Lower leg skin (tissue), 4 donors: ENCODE measurements at regions not wholly inside any gene's neighbourhood (a gene's known extent, or its start where the extent isn't known, plus 50 kb on each side); places are given as distances from the start of the nearest gene placed in this dataset.
"Not testable (repeated sequence)": the region's sequence is repeated elsewhere in the genome, so short reads cannot be mapped to it uniquely, and the experiment has no call there.

Experiments
- DNase-seq, 2 donors: peaks; one replicate each; pipeline ENCODE4 v3.0.0-alpha.2; 2019; ENCODE audit warnings: low spot score in 2 of 2
- H3K4me3 ChIP-seq: fragments of 200-600 bp; sonication (generic); 2 replicates; pipeline ENCODE4 v1.5.1; 2017; ENCODE audit warnings: mild to moderate bottlenecking, low read depth; ENCODE audit not compliant: poor library complexity, severe bottlenecking
- POLR2A ChIP-seq, 2 donors: fragments of 450-650 bp; IDR thresholded peaks; one replicate each; pipeline ENCODE4 v1.6.1; 2016 to 2017; ENCODE audit warnings: antibody characterized with exemption in 2 of 2, mild to moderate bottlenecking in 1 of 2, moderate library complexity in 1 of 2
- WGBS, 2 donors: methylation state at CpG; one replicate each; pipeline ENCODE4 v1.1.5; 2018; 5-methylcytosine and 5-hydroxymethylcytosine counted together
- intact Hi-C: fragments of 100-400 bp; cut with DNase I; formaldehyde crosslinking; loops from one replicate; pipeline ENCODE4 v1.15.0; 2023; ENCODE audit warnings: low total_unique reads
- TF ChIP-seq, protein P1 (sequence below), 3 donors: fragments of 450-650 bp; IDR thresholded peaks; one replicate each; pipeline ENCODE4 v1.5.1; 2016; ENCODE audit warnings: antibody characterized with exemption in 3 of 3, mild to moderate bottlenecking in 3 of 3, moderate library complexity in 2 of 3

DNA sequence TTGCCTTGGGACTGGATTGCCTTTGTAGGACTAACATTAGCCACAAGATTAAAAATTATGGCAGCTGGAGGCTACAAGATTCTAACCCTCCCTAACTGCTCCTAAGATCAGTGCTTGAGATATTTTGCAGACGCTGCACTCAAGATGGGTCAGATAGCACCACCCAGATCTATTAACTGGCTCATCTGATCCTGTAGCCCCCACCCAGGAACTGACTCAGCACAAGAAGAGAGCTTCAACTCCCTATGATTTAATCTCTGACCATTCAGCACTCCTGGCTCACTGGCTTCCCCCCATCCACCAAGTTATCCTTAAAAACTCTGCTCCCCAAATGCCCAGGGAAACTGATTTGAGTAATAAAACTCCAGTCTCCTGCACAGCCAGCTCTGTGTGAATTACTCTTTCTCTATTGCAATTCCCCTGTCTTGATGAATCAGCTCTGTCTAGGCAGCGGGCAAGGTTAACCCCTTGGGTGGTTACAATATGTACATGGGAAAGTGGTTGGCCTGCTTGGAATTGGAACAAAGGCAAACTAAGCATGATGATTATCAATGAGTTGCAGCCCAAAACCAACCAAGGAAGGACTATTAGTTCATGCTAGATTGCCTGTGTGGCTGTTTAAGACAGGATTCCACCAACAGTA is 111.3 kb downstream of the OR2B2 start:
- H3K4me3 ChIP-seq: no peak overlapping the region
- WGBS, 2 donors: 69 to 78% methylated on average over 2 of the region's 2 CpGs
- TF ChIP-seq, protein P1, sequence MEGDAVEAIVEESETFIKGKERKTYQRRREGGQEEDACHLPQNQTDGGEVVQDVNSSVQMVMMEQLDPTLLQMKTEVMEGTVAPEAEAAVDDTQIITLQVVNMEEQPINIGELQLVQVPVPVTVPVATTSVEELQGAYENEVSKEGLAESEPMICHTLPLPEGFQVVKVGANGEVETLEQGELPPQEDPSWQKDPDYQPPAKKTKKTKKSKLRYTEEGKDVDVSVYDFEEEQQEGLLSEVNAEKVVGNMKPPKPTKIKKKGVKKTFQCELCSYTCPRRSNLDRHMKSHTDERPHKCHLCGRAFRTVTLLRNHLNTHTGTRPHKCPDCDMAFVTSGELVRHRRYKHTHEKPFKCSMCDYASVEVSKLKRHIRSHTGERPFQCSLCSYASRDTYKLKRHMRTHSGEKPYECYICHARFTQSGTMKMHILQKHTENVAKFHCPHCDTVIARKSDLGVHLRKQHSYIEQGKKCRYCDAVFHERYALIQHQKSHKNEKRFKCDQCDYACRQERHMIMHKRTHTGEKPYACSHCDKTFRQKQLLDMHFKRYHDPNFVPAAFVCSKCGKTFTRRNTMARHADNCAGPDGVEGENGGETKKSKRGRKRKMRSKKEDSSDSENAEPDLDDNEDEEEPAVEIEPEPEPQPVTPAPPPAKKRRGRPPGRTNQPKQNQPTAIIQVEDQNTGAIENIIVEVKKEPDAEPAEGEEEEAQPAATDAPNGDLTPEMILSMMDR (IDR thresholded peaks at IDR 0.05): no peak
- TF ChIP-seq POLR2A (IDR thresholded peaks at IDR 0.05): no peak
- intact Hi-C loops: no loop called here
- DNase-seq: no peak

DNA sequence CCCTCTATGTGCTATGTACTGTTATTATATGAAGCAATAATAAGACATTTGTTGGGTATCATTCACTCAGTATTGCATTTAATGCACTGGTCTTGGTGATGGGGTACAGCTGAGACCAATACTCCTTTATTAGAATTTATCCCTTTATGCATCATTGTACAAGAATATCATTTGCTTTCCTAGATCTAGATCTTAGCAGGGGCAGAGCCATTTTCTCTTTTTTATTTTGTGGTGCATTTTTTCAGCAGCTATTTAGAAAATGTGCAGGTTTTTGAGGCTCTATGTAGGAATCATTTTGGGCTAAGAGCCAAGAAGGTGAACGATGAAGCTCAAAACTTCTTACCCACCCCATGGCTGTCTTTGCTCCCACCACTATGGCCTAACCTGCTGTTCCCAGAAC is 114.2 kb downstream of the OR2B2 start:
- WGBS, 2 donors: 39 to 60% methylated on average over 1 of the region's 1 CpG
- TF ChIP-seq, protein P1 (IDR thresholded peaks at IDR 0.05): no peak
- TF ChIP-seq POLR2A (IDR thresholded peaks at IDR 0.05): no peak
- intact Hi-C loops: no loop called here
- no peak overlapping the region for H3K4me3 ChIP-seq
- no peak for DNase-seq

DNA sequence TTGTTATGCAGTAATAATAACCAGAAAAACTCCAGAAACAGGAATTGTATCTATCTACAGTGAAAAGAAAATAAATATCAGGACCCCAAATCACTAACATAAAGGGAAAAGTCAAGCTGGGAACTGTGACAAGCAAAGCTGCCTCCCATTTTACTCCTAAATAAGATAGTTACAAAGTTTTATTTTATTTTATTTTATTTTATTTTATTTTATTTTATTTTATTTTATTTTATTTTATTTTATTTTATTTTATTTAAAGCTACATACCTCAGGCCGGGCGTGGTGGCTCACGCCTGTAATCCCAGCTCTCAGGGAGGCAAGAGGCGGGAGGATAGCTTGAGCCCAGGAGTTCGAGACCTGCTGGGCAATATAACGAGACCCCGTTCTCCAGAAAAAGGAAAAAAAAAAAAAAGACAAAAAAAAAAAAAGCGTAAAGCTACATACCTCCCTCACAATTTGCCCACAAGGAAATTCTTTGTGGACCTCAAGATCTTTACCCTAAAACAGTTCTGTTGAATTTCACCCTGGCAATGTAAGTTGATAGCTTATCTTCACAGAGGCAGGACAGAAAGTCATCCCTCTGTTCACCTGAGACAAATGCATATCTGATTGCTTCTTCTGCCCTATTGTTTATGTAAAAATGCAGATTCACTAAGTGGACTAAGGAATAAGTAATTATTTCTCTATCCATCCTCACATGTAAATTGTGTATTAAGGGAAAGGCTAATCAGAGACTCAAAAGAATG is 115.3 kb downstream of the OR2B2 start:
- DNase-seq, intact Hi-C loops, H3K4me3 ChIP-seq: not testable (repeated sequence)
- 87 to 88% methylated on average over 8 of the region's 8 CpGs for WGBS, 2 donors

- no peak overlapping the region for H3K4me3 ChIP-seq
- WGBS, 2 donors: 6 to 8% methylated on average over 5 of the region's 5 CpGs
- TF ChIP-seq POLR2A (IDR thresholded peaks at IDR 0.05): no peak
- TF ChIP-seq, protein P1 (IDR thresholded peaks at IDR 0.05): peak in 1 of 3 donors; percentile 63
- intact Hi-C loops: no loop called here
- peak in 1 of 2 donors; percentile 88 for DNase-seq
These were observed 116.3 kb downstream of the OR2B2 start for GRCh38 chr6:27795697-27796494.

DNA sequence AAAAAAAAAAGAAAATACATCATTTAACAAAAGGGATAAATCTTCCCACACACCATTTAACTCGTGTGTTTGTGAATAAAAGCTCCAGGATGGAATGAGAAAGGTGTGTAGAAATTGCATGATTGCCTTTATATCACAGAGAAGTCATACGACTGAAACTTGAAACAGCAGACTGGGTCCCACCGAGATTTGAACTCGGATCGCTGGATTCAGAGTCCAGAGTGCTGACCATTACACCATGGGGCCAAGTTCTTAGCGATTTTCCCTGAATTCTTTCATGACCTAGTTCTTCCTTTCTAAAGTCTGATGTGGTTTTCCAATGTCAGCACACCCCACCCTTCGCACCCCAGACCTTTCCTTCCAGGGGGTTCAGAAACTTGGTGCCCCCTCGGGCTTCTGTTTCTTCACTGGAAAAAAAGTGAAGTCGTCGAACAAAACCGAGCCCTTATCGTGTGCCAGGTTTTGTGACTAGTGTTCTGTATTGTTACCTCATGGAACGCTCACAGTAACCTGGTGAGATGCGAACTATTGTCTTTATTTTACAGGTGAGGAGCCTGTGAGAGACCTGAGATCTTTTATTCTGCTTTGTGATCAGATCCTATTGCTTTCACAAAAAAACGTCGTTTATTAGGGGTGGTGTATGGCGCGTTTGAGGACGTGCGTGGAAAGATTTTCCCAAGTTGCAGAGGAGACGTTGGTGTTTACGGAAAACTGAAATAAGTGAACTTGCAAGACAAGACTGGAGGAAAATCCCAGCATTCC is 120.8 kb downstream of the OR2B2 start:
- DNase-seq: peak in 1 of 2 donors; percentile 49
- H3K4me3 ChIP-seq: peak overlapping the region; percentile 28
- 3% methylated on average over 22 of the region's 22 CpGs for WGBS, 2 donors
- TF ChIP-seq, protein P1 (IDR thresholded peaks at IDR 0.05): no peak
- TF ChIP-seq POLR2A (IDR thresholded peaks at IDR 0.05): no peak
- intact Hi-C loops: no loop called here

GRCh38 chr6:27788376-27788775 is 123.8 kb downstream of the OR2B2 start:
- not testable (repeated sequence) for DNase-seq, H3K4me3 ChIP-seq
- 92 to 97% methylated on average over 17 of the region's 17 CpGs for WGBS, 2 donors
- intact Hi-C loops: loop anchor here (10.0 kb wide), 1 partner anchor 594 kb away; no protein-coding TSS in a partner anchor
